SK-N-SH (cell line): ENCODE measurements at regions not wholly inside any gene's neighbourhood (a gene's known extent, or its start where the extent isn't known, plus 50 kb on each side); places are given as distances from the start of the nearest gene placed in this dataset.

Experiments
- CTCF ChIA-PET: fragments of 300-600, 350-600 bp; formaldehyde crosslinking; extraction: SDS; loops from one replicate; lab custom pipeline; 2021; lab: Yijun Ruan, JAX
- POLR2A ChIA-PET: fragments of 350-600 bp; sonication (Branson Sonifier 250); formaldehyde crosslinking; extraction: SDS; loops from one replicate; lab custom pipeline; 2020; ENCODE audit warnings: antibody characterized with exemption, inconsistent platforms; lab: Yijun Ruan, JAX
- DNase-seq: peaks from one replicate; pipeline ENCODE4 v3.0.0; 2012
- H2AFZ ChIP-seq: fragments of 200-600 bp; sonication (generic); 2 replicates; pipeline ENCODE4 v1.8.1; 2016; ENCODE audit warnings: antibody characterized with exemption, mild to moderate bottlenecking, low read depth
- H3F3A ChIP-seq: fragments of 200-600 bp; sonication (generic); replicated peaks from 2 replicates; pipeline ENCODE3; 2016; ENCODE audit warnings: antibody characterized with exemption, mild to moderate bottlenecking; ENCODE audit not compliant: insufficient read depth
- H3K27ac ChIP-seq, 2 experiments: fragments of 200-500 bp in 1 of 2; fragments of 200-600 bp in 1 of 2; sonication (Bioruptor generic) in 1 of 2; sonication (generic), shearing (Covaris generic) in 1 of 2; 2 replicates each; pipeline versions ENCODE4 v1.5.1 to v1.6.1; 2014 to 2016; ENCODE audit warnings: low read depth in 2 of 2, inconsistent platforms in 1 of 2, low read length in 1 of 2, mild to moderate bottlenecking in 1 of 2, mixed read lengths in 1 of 2
- H3K27me3 ChIP-seq: fragments of 200-600 bp; sonication (generic), shearing (Covaris generic); 2 replicates; pipeline ENCODE4 v1.6.1; 2016; ENCODE audit warnings: mixed run types; ENCODE audit not compliant: insufficient read depth
- H3K36me3 ChIP-seq, 2 experiments: fragments of 200-500 bp in 1 of 2; fragments of 200-600 bp in 1 of 2; sonication (Bioruptor generic) in 1 of 2; sonication (generic) in 1 of 2; replicated peaks in 1 of 2; 2 replicates each; pipeline versions ENCODE3 to v1.5.1; 2014 to 2016; ENCODE audit warnings: low read length in 1 of 2, mild to moderate bottlenecking in 1 of 2; ENCODE audit not compliant: insufficient read depth in 2 of 2, control insufficient read depth in 1 of 2
- H3K4me1 ChIP-seq, 2 experiments: fragments of 200-500 bp in 1 of 2; fragments of 200-600 bp in 1 of 2; sonication (Bioruptor generic) in 1 of 2; sonication (generic), shearing (Covaris generic) in 1 of 2; 2 replicates each; pipeline versions ENCODE4 v1.5.1 to v1.6.1; 2014 to 2016; ENCODE audit warnings: low read depth in 1 of 2, low read length in 1 of 2, mixed run types in 1 of 2; ENCODE audit not compliant: insufficient read depth in 2 of 2, control insufficient read depth in 1 of 2
- H3K4me2 ChIP-seq: fragments of 200-600 bp; sonication (generic), shearing (Covaris generic); 2 replicates; pipeline ENCODE4 v1.6.1; 2017; ENCODE audit warnings: mixed run types
- H3K4me3 ChIP-seq, 2 experiments: fragments of 200-500 bp in 1 of 2; fragments of 200-600 bp in 1 of 2; sonication (Bioruptor generic) in 1 of 2; sonication (generic), shearing (Covaris generic) in 1 of 2; 2 replicates each; pipeline versions ENCODE4 v1.5.1 to v1.8.1; 2014 to 2016; ENCODE audit warnings: low read depth in 2 of 2, inconsistent platforms in 1 of 2, low read length in 1 of 2, mild to moderate bottlenecking in 1 of 2, mixed read lengths in 1 of 2, moderate library complexity in 1 of 2
- H3K79me2 ChIP-seq: fragments of 200-600 bp; sonication (generic); 2 replicates; pipeline ENCODE4 v1.8.1; 2017; ENCODE audit warnings: mild to moderate bottlenecking; ENCODE audit not compliant: insufficient read depth
- H3K9ac ChIP-seq: fragments of 200-600 bp; sonication (generic); 2 replicates; pipeline ENCODE4 v1.6.1; 2017; ENCODE audit warnings: mixed run types
- H3K9me2 ChIP-seq: fragments of 200-600 bp; sonication (generic); 2 replicates; pipeline ENCODE4 v1.6.1; 2017; ENCODE audit warnings: mixed run types
- H3K9me3 ChIP-seq: fragments of 200-600 bp; sonication (generic); 2 replicates; pipeline ENCODE4 v1.6.1; 2017; ENCODE audit warnings: mixed run types, mild to moderate bottlenecking, moderate library complexity
- H4K20me1 ChIP-seq: fragments of 200-600 bp; sonication (generic); 2 replicates; pipeline ENCODE4 v1.6.1; 2017; ENCODE audit warnings: mild to moderate bottlenecking, mixed run types; ENCODE audit not compliant: insufficient read depth
- CHD2 ChIP-seq: fragments of 150-350 bp; IDR thresholded peaks from 2 replicates; pipeline ENCODE4 v1.6.1; 2018; ENCODE audit warnings: low read length; ENCODE audit not compliant: partially characterized antibody
- EP300 ChIP-seq, 2 experiments: IDR thresholded peaks; 2 replicates each; pipeline versions ENCODE4 v1.4.0 to v1.6.1; 2012; ENCODE audit warnings: borderline replicate concordance in 1 of 2, low read depth in 1 of 2, low read length in 1 of 2
- EZH2phosphoT487 ChIP-seq: fragments of 200-600 bp; sonication (generic); IDR thresholded peaks from 2 replicates; pipeline ENCODE4 v1.6.1; 2017; ENCODE audit warnings: low read depth, mixed run types, mild to moderate bottlenecking, antibody characterized with exemption, moderate library complexity, borderline replicate concordance
- FOSL2 ChIP-seq: IDR thresholded peaks from 2 replicates; pipeline ENCODE4 v1.4.0; 2012; ENCODE audit warnings: low read depth, mild to moderate bottlenecking, moderate library complexity, borderline replicate concordance
- FOXM1 ChIP-seq: IDR thresholded peaks from 2 replicates; pipeline ENCODE4 v1.4.0; 2012; ENCODE audit warnings: low read depth, mild to moderate bottlenecking
- GATA2 ChIP-seq: sonication (generic); formaldehyde crosslinking; IDR thresholded peaks from 2 replicates; pipeline ENCODE4 v1.5.0; 2020; ENCODE audit warnings: mild to moderate bottlenecking, missing genetic modification reagents
- JUND ChIP-seq: IDR thresholded peaks from 2 replicates; pipeline ENCODE4 v1.4.0; 2012
- RAD21 ChIP-seq: IDR thresholded peaks from 2 replicates; pipeline ENCODE4 v1.6.1; 2012; ENCODE audit warnings: mild to moderate bottlenecking, low read length
- RFX5 ChIP-seq: IDR thresholded peaks from 2 replicates; pipeline ENCODE4 v1.6.1; 2012; ENCODE audit warnings: mild to moderate bottlenecking, improper control_type of control experiment, low read length
- SIN3A ChIP-seq: IDR thresholded peaks from 2 replicates; pipeline ENCODE4 v1.6.1; 2012; ENCODE audit warnings: low read depth, mild to moderate bottlenecking, low read length, moderate library complexity, borderline replicate concordance
- SMC3 ChIP-seq: IDR thresholded peaks from 2 replicates; pipeline ENCODE4 v1.6.1; 2012; ENCODE audit warnings: low read depth, low read length, improper control_type of control experiment
- TAF1 ChIP-seq: IDR thresholded peaks from 2 replicates; pipeline ENCODE4 v1.6.1; 2012; ENCODE audit warnings: low read depth, mild to moderate bottlenecking, low read length, moderate library complexity, borderline replicate concordance
- TEAD4 ChIP-seq: IDR thresholded peaks from 2 replicates; pipeline ENCODE4 v1.4.0; 2012; ENCODE audit warnings: mild to moderate bottlenecking, borderline replicate concordance; ENCODE audit not compliant: insufficient read depth
- WGBS: methylation state at CpG from one replicate; pipeline ENCODE4 v1.1.6; 2017; ENCODE audit warnings: low lambda C conversion rate; 5-methylcytosine and 5-hydroxymethylcytosine counted together
- TF ChIP-seq, protein P1 (sequence below): IDR thresholded peaks from 2 replicates; pipeline ENCODE4 v1.4.0; 2012; ENCODE audit warnings: low read depth, borderline replicate concordance
- TF ChIP-seq, protein P2 (sequence below): IDR thresholded peaks from 2 replicates; pipeline ENCODE4 v1.6.1; 2012; ENCODE audit warnings: mild to moderate bottlenecking, low read depth, low read length, moderate library complexity
- TF ChIP-seq, protein P3 (sequence below): IDR thresholded peaks from 2 replicates; pipeline ENCODE4; 2012

DNA sequence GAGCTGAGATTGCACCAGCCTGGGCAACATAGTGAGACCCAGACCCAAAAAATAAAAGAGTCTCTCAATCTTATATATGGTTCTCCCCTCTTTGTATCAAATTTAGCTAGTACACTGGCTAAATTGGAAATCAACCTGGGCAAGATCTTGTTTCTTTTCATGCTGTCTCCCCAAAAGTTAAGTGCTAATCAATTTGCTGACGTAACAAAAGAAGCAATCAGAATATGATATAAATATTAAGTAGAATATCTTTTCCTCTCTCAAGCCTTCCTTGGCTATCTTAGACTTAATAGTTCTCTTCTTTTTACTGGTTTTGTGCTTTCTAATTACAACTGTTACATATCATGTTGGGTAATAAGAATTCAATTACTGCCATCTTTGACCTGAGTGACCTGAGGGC, 258.9 kb downstream of the KCNRG start:
- Histone ChIP-seq H3K4me3 (no peak overlapping the region), H3K36me3 (no peaks in the 10 kb centered on the region), H3K27ac (no peak overlapping the region), H2AFZ (no peak overlapping the region), H3K4me1 (no peaks in the 10 kb centered on the region), H3K79me2 (no peaks in the 10 kb centered on the region), H3K9ac (no peak overlapping the region), H3K9me3 (no peaks in the 10 kb centered on the region), H3K4me2 (no peak overlapping the region), H3K9me2 (no peaks in the 10 kb centered on the region), H3K27me3 (no peaks in the 10 kb centered on the region), H3F3A (no peaks in the 10 kb centered on the region), H4K20me1 (no peaks in the 10 kb centered on the region)
- WGBS: 80% methylated on average over 1 of the region's 1 CpG
- ChIA-PET CTCF (interaction anchor here (1.7 kb wide), 1 partner anchor 10 kb away, joined by 4 read pairs; no protein-coding TSS in a partner anchor), POLR2A (no interaction called here)
- TF ChIP-seq FOSL2 (no peak), RAD21 (no peak), TEAD4 (no peak), CHD2 (no peak), TAF1 (no peak), GATA2 (CRISPR knock-in tag) (no peak), EZH2phosphoT487 (no peak), SIN3A (no peak), EP300 (IDR thresholded peaks at IDR 0.05; ENCODE audit: borderline replicate concordance in 1 of 2, low read depth in 1 of 2, low read length in 1 of 2) (no peak), RFX5 (no peak), SMC3 (no peak), JUND (no peak), FOXM1 (no peak)
- TF ChIP-seq, protein P1, sequence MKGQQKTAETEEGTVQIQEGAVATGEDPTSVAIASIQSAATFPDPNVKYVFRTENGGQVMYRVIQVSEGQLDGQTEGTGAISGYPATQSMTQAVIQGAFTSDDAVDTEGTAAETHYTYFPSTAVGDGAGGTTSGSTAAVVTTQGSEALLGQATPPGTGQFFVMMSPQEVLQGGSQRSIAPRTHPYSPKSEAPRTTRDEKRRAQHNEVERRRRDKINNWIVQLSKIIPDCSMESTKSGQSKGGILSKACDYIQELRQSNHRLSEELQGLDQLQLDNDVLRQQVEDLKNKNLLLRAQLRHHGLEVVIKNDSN: no peak
- no peak for DNase-seq

DNA sequence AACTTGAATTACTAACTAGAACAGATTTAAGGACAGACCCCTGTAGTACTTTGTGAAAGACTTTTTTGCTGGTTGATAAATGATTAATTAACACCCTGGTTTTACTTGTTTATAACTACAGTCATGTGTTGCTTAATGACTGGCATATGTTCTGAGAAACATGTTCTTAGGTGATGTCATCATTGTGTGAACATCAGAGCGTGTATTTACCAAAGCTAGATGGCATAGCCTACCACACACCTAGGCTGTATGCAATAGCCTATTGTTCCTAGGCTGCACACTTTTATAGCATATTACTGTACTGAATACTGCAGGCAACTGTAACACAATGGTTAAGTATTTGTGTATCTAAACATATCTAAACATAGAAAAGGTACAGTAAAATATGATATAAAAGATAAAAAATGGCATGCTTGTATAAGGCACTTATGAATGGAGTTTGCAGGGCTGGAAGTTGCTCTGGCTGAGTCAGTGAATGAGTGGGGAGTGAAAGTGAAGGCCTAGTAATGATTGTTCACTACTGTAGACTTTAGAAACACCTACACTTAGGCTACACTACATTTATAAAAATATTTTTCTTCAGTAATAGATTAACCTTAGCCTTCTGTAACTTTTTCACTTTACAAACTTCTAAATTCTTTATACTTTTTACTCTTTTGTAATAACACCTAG, 260.3 kb downstream of the KCNRG start:
- ChIA-PET POLR2A (no interaction called here), CTCF (no interaction called here)
- H3K27ac ChIP-seq: no peak overlapping the region
- H3K27me3 ChIP-seq: no peaks in the 10 kb centered on the region
- no peak overlapping the region for H3K9ac ChIP-seq
- H2AFZ ChIP-seq: no peak overlapping the region
- H3K4me3 ChIP-seq: no peak overlapping the region
- TF ChIP-seq, protein P2, sequence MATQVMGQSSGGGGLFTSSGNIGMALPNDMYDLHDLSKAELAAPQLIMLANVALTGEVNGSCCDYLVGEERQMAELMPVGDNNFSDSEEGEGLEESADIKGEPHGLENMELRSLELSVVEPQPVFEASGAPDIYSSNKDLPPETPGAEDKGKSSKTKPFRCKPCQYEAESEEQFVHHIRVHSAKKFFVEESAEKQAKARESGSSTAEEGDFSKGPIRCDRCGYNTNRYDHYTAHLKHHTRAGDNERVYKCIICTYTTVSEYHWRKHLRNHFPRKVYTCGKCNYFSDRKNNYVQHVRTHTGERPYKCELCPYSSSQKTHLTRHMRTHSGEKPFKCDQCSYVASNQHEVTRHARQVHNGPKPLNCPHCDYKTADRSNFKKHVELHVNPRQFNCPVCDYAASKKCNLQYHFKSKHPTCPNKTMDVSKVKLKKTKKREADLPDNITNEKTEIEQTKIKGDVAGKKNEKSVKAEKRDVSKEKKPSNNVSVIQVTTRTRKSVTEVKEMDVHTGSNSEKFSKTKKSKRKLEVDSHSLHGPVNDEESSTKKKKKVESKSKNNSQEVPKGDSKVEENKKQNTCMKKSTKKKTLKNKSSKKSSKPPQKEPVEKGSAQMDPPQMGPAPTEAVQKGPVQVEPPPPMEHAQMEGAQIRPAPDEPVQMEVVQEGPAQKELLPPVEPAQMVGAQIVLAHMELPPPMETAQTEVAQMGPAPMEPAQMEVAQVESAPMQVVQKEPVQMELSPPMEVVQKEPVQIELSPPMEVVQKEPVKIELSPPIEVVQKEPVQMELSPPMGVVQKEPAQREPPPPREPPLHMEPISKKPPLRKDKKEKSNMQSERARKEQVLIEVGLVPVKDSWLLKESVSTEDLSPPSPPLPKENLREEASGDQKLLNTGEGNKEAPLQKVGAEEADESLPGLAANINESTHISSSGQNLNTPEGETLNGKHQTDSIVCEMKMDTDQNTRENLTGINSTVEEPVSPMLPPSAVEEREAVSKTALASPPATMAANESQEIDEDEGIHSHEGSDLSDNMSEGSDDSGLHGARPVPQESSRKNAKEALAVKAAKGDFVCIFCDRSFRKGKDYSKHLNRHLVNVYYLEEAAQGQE: no peak
- no peak for TF ChIP-seq GATA2 (CRISPR knock-in tag)
- TF ChIP-seq, protein P3, sequence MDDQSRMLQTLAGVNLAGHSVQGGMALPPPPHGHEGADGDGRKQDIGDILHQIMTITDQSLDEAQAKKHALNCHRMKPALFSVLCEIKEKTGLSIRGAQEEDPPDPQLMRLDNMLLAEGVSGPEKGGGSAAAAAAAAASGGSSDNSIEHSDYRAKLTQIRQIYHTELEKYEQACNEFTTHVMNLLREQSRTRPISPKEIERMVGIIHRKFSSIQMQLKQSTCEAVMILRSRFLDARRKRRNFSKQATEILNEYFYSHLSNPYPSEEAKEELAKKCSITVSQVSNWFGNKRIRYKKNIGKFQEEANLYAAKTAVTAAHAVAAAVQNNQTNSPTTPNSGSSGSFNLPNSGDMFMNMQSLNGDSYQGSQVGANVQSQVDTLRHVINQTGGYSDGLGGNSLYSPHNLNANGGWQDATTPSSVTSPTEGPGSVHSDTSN: no peak
- DNase-seq: no peak
- H3K4me1 ChIP-seq: no peaks in the 10 kb centered on the region
- no peaks in the 10 kb centered on the region for H3K79me2 ChIP-seq
- no peaks in the 10 kb centered on the region for H3K9me3 ChIP-seq
- H4K20me1 ChIP-seq: no peaks in the 10 kb centered on the region
- no peaks in the 10 kb centered on the region for H3K36me3 ChIP-seq
- WGBS: 47% methylated on average over 1 of the region's 1 CpG
- H3F3A ChIP-seq: no peaks in the 10 kb centered on the region
- H3K9me2 ChIP-seq: no peaks in the 10 kb centered on the region
- no peak overlapping the region for H3K4me2 ChIP-seq
